ENCODE measurements at regions not wholly inside any gene's neighbourhood (a gene's known extent, or its start where the extent isn't known, plus 50 kb on each side); places are given as distances from the start of the nearest gene placed in this dataset.

DNA sequence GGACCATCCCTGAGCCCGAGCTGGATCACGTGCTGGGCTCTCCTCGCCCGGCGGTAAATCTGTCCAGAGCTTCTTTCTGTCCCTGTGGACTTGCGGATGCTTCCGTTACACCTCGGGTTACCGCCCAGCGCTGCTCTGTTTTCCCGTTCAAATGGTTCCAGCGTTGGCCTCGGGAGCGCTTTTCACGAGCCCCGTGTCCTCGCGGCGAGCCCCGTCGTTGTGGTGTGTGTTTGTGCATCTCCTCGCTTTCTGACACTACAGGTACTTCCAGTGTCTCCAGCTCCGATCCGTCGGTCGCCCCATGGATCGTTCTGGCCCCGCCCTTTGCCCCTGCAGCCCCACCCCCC, 77.4 kb downstream of the RTP5 start:
- no peak for TF ChIP-seq SUZ12 (IDR thresholded peaks at IDR 0.05)
- no peak for TF ChIP-seq ELF4 (IDR thresholded peaks at IDR 0.05)
- TF ChIP-seq, protein P1, sequence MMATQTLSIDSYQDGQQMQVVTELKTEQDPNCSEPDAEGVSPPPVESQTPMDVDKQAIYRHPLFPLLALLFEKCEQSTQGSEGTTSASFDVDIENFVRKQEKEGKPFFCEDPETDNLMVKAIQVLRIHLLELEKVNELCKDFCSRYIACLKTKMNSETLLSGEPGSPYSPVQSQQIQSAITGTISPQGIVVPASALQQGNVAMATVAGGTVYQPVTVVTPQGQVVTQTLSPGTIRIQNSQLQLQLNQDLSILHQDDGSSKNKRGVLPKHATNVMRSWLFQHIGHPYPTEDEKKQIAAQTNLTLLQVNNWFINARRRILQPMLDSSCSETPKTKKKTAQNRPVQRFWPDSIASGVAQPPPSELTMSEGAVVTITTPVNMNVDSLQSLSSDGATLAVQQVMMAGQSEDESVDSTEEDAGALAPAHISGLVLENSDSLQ (IDR thresholded peaks at IDR 0.05), result no peak
- no peak for TF ChIP-seq LEF1 (IDR thresholded peaks at IDR 0.05; ENCODE audit: borderline replicate concordance)
- no peak for TF ChIP-seq FOXM1 (IDR thresholded peaks at IDR 0.05; ENCODE audit: borderline replicate concordance)
- TF ChIP-seq ARNT (IDR thresholded peaks at IDR 0.05), result no peak
- TF ChIP-seq SP1 (IDR thresholded peaks at IDR 0.05), result no peak
- TF ChIP-seq FOXA1 (IDR thresholded peaks at IDR 0.05), result no peak
- no peak for TF ChIP-seq NFRKB (IDR thresholded peaks at IDR 0.05)
- TF ChIP-seq TARDBP (IDR thresholded peaks at IDR 0.05), result no peak
- TF ChIP-seq BHLHE40 (IDR thresholded peaks at IDR 0.05; ENCODE audit: borderline replicate concordance), result no peak
- TF ChIP-seq L3MBTL2 (conservative IDR thresholded peaks at IDR 0.05), result no peak
- TF ChIP-seq ZNF384 (IDR thresholded peaks at IDR 0.05), result no peak

Measured in HEK293T (cell line).